Spleen (tissue), 11 donors: ENCODE measurements at regions not wholly inside any gene's neighbourhood (a gene's known extent, or its start where the extent isn't known, plus 50 kb on each side); places are given as distances from the start of the nearest gene placed in this dataset.
A peak's percentile ranks its signal among the peaks of the same experiment; 100 is the strongest.

ENCODE experiments used
- DNase-seq: peaks from one replicate; pipeline ENCODE4 v3.0.0-alpha.2; 2020
- H3K27ac ChIP-seq, 8 donors: fragments of 200-600 bp; sonication (generic) in 7 of 8; 1 replicate in 4 of 8; 2 replicates in 4 of 8; pipeline versions ENCODE4 v1.5.0 to v1.8.0; 2016 to 2021; ENCODE audit warnings: inconsistent platforms in 4 of 8, mild to moderate bottlenecking in 4 of 8, moderate library complexity in 1 of 8
- H3K27me3 ChIP-seq, 7 donors: fragments of 200-600 bp; sonication (generic) in 6 of 7; replicated peaks in 1 of 7; 1 replicate in 4 of 7; 2 replicates in 3 of 7; pipeline versions ENCODE4 v1.5.0 to v1.8.0; 2016 to 2021; ENCODE audit warnings: inconsistent platforms in 3 of 7, mild to moderate bottlenecking in 1 of 7
- H3K36me3 ChIP-seq, 6 donors: fragments of 200-600 bp; sonication (generic) in 5 of 6; 1 replicate in 4 of 6; 2 replicates in 2 of 6; pipeline versions ENCODE4 v1.5.0 to v1.8.0; 2016 to 2021; ENCODE audit warnings: inconsistent platforms in 2 of 6
- H3K4me1 ChIP-seq, 6 donors: fragments of 200-600 bp; sonication (generic) in 5 of 6; 1 replicate in 3 of 6; 2 replicates in 3 of 6; pipeline versions ENCODE4 v1.5.0 to v1.8.0; 2016 to 2021; ENCODE audit warnings: inconsistent platforms in 3 of 6
- H3K4me3 ChIP-seq, 8 donors: fragments of 200-600 bp; sonication (generic) in 7 of 8; 1 replicate in 4 of 8; 2 replicates in 4 of 8; pipeline versions ENCODE4 v1.5.0 to v1.8.0; 2016 to 2021; ENCODE audit warnings: inconsistent platforms in 4 of 8, mild to moderate bottlenecking in 4 of 8, moderate library complexity in 2 of 8
- H3K9me3 ChIP-seq, 8 donors: fragments of 200-600 bp; sonication (generic) in 7 of 8; 1 replicate in 4 of 8; 2 replicates in 4 of 8; pipeline versions ENCODE4 v1.5.0 to v1.8.0; 2016 to 2021; ENCODE audit warnings: inconsistent platforms in 4 of 8
- POLR2A ChIP-seq, 3 donors: fragments of 450-650 bp; IDR thresholded peaks; one replicate each; pipeline ENCODE4 v1.5.1; 2017; ENCODE audit warnings: antibody characterized with exemption in 3 of 3, mild to moderate bottlenecking in 1 of 3
- POLR2AphosphoS5 ChIP-seq, 3 donors: sonication (generic); formaldehyde crosslinking; IDR thresholded peaks; one replicate each; pipeline ENCODE4 v1.5.1; 2017; ENCODE audit warnings: antibody characterized with exemption in 3 of 3
- WGBS, 5 donors: extraction: QIAGEN DNeasy Blood & Tissue Kit in 3 of 5; methylation state at CpG; one replicate each; pipeline versions ENCODE4 v1.1.5 to v1.1.7; 2013 to 2018; 5-methylcytosine and 5-hydroxymethylcytosine counted together
- intact Hi-C: fragments of 100-400 bp; cut with DNase I; formaldehyde crosslinking; loops from one replicate; pipeline ENCODE4 v1.15.0; 2023; ENCODE audit warnings: low total_unique reads
- TF ChIP-seq, protein P1 (sequence below), 11 experiments: fragments of 200-600 bp in 7 of 11; fragments of 450-650 bp in 4 of 11; sonication (generic) in 4 of 11; IDR thresholded peaks in 8 of 11; conservative IDR thresholded peaks in 3 of 11; 1 replicate in 7 of 11; 2 replicates in 4 of 11; pipeline versions ENCODE4 v1.4.0 to v1.8.0; 2016 to 2021; ENCODE audit warnings: antibody characterized with exemption in 11 of 11, inconsistent platforms in 4 of 11, mild to moderate bottlenecking in 1 of 11
- donor health status: healthy with polysubstance abuse.
- donor health status: DM: no; HTN: no; CAD: no; lungs with moderate emphysema.
- donor health status: DM: no; HTN: no; CAD: no.
- donor health status: Bipolar disorder and iron deficiency.
- donor health status: healthy.
- donor health status: DM: no; HTN: no; CAD: no.
- donor health status: DM: yes; HTN: yes; CAD: no.

DNA sequence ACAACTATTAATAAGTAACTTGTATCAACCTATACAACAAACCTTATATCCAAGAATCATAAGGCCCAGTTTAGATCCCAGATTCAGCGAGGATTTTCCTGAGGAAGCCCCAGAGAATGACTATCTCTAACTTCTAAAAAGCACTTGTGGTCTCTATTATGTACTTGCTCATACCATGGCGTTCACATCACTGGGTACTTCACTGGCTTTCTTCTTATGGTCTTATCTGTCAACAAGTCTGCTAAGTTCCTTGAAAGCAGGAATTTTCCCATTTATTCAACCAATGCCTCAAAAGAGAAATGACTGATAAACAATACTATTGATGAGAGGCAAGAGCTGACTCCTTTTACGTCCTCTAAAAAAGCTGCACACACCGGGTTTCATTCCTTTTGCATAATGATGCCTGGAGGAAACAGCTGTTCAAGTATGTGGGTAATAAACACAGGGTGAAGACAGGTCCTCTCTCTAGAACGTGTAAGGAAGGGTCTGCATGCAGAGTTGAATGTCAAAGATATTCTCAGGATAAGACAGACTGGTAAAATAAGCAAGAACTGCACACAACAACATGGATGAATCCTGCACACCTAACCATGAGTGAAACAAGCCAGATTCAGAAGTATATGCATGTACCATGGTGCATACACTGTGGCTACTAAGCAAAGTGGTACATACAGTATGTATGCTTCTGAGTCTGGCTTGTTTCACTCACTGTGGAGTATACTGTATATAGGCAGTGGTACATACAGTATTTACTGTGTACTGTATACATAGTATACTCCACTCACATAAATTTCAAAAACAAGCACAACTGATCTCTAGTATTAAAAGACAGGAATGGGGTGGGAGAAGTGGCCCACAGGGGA lies 408.7 kb downstream of the SHQ1 start:
- intact Hi-C loops: no loop called here
- Histone ChIP-seq H3K36me3 (peaks cover 0 to 36% (median 3%) of the 10 kb centered on the region in 6 donors), H3K4me3 (no peak overlapping the region), H3K4me1 (peaks cover 37 to 85% (median 71%) of the 10 kb centered on the region in 6 donors), H3K27me3 (no peaks in the 10 kb centered on the region), H3K27ac (peak overlapping the region in 1 of 8 donors; percentile 43), H3K9me3 (no peaks in the 10 kb centered on the region)
- 42 to 49% (median 46%) methylated on average over 5 of the region's 5 CpGs for WGBS, 5 donors
- TF ChIP-seq POLR2A (IDR thresholded peaks at IDR 0.05) (no peak), POLR2AphosphoS5 (IDR thresholded peaks at IDR 0.05) (no peak)
- TF ChIP-seq, protein P1, sequence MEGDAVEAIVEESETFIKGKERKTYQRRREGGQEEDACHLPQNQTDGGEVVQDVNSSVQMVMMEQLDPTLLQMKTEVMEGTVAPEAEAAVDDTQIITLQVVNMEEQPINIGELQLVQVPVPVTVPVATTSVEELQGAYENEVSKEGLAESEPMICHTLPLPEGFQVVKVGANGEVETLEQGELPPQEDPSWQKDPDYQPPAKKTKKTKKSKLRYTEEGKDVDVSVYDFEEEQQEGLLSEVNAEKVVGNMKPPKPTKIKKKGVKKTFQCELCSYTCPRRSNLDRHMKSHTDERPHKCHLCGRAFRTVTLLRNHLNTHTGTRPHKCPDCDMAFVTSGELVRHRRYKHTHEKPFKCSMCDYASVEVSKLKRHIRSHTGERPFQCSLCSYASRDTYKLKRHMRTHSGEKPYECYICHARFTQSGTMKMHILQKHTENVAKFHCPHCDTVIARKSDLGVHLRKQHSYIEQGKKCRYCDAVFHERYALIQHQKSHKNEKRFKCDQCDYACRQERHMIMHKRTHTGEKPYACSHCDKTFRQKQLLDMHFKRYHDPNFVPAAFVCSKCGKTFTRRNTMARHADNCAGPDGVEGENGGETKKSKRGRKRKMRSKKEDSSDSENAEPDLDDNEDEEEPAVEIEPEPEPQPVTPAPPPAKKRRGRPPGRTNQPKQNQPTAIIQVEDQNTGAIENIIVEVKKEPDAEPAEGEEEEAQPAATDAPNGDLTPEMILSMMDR (IDR thresholded peaks at IDR 0.05 in 8 of 11, conservative IDR thresholded peaks at IDR 0.05 in 3 of 11): no peak
- DNase-seq: no peak

DNA sequence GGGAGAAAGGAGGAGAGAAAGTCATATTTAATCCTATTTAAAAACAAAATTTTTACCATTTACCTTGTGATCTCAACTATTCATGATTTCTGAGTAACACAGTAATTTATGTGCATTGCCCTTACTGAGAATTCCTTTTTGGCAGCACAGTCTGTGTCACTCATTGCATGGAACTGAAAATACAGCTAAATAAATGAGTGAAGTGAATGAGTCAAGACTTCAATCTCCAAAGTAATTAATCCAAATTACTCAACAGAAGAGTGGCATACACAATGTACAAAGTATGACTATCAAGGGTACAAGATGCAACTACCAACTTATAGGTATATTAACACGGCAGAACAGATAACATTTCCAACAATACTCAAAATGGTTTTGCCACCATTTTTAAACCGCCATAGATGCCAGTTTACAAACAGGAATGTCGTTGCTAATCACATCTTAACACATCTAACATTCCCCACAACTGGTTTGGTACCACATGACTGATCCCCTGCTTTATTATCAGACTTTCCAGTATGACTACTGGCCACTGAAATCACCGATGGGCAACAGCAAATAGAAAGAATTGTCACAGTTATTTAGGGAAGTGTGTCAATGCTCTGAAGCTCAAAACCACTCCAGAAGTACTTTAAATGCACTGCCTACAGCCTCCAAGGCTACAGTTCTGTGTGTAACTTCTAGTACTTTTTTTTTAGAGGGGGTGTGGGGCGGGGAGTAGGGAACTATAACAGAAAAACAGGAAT lies 410.4 kb downstream of the SHQ1 start:
- H3K36me3 ChIP-seq: peaks cover 0 to 36% (median 3%) of the 10 kb centered on the region in 6 donors
- no peak overlapping the region for H3K4me3 ChIP-seq
- no peaks in the 10 kb centered on the region for H3K9me3 ChIP-seq
- H3K27me3 ChIP-seq: no peaks in the 10 kb centered on the region
- WGBS, 5 donors: 56 to 73% (median 65%) methylated on average over 5 of the region's 5 CpGs
- TF ChIP-seq, protein P1 (IDR thresholded peaks at IDR 0.05 in 8 of 11, conservative IDR thresholded peaks at IDR 0.05 in 3 of 11): no peak
- TF ChIP-seq POLR2AphosphoS5 (IDR thresholded peaks at IDR 0.05): no peak
- TF ChIP-seq POLR2A (IDR thresholded peaks at IDR 0.05): no peak
- no peak for DNase-seq
- peak overlapping the region in 1 of 8 donors; percentile 13 for H3K27ac ChIP-seq
- intact Hi-C loops: no loop called here
- H3K4me1 ChIP-seq: peaks cover 26 to 84% (median 65%) of the 10 kb centered on the region in 6 donors

DNA sequence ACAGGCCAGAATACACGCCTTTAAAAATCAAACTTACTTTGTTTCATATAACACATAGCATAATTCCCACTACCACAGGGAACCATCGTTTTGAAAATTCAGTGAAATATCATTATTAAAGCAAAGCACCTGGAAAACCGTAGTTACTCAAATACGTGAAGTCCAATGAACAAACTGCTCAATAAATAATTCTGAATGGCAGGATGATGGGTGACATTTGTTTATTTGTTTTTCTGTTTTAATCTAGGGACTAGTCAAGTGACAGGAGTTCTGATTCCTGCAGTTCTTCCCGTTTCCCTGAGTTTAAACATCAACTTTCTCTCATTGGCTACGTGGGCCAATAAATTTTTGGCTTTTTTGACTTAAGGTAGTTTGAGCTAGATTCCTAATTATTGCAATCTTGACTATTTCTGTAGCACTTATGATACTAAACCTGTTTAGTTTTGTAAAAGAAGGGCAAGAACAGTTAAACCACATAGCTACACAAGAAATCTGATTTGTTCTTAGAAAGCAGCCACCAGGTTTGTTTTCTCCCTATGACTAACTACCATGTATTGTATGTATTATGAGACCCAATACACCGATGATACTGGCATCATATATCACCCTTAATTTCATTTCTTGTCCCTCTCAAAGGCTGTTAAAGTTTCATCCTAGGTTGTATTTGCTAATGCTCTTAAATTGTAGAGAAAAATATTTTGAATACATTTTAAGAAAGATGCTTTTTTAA lies 411.2 kb downstream of the SHQ1 start:
- Histone ChIP-seq H3K4me1 (peaks cover 24 to 84% (median 61%) of the 10 kb centered on the region in 6 donors), H3K27me3 (no peaks in the 10 kb centered on the region), H3K4me3 (no peak overlapping the region), H3K36me3 (peaks cover 0 to 36% (median 3%) of the 10 kb centered on the region in 6 donors), H3K27ac (no peak overlapping the region), H3K9me3 (no peaks in the 10 kb centered on the region)
- intact Hi-C loops: no loop called here
- DNase-seq: no peak
- 74 to 78% (median 76%) methylated on average over 7 of the region's 7 CpGs for WGBS, 5 donors
- TF ChIP-seq, protein P1 (IDR thresholded peaks at IDR 0.05 in 8 of 11, conservative IDR thresholded peaks at IDR 0.05 in 3 of 11): no peak
- TF ChIP-seq POLR2AphosphoS5 (IDR thresholded peaks at IDR 0.05): no peak
- TF ChIP-seq POLR2A (IDR thresholded peaks at IDR 0.05): no peak
